HG03159 (cell line): ENCODE measurements at regions not wholly inside any gene's neighbourhood (a gene's known extent, or its start where the extent isn't known, plus 50 kb on each side); places are given as distances from the start of the nearest gene placed in this dataset.

Experiments
- ATAC-seq: cut with Tn5 transposase; IDR thresholded peaks from one replicate; pipeline ENCODE4 v1.9.1; 2021; ENCODE audit warnings: mild to moderate bottlenecking, moderate library complexity; ENCODE audit not compliant: unreplicated experiment

GRCh38 chr5:4363045-4363444 lies 767.4 kb downstream of the IRX1 start:
- no peak for ATAC-seq

GRCh38 chr5:4366628-4367027 lies 771.0 kb downstream of the IRX1 start:
- ATAC-seq = no peak

DNA sequence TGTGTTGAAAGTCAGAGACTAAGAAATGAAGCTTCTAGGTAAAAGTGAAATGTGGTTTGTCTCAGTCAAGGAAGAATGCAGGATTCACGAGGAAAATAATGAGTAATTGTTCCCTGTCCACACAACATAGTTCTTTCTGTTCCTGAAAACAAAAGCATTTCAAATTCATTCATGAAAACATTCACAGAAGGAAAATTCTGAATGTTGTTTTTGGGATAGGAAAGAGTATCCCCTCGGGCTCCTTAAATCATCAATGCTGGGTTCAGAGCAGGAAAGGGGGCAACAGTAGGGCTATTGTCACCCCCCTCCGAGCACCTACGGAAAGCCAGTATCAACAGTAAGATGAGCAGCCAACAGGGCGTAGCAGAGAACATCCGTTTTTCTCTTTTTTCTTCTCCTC lies 769.9 kb upstream of the ADAMTS16 start:
- no peak for ATAC-seq

GRCh38 chr5:4372481-4372880 lies 767.6 kb upstream of the ADAMTS16 start:
- ATAC-seq = no peak

DNA sequence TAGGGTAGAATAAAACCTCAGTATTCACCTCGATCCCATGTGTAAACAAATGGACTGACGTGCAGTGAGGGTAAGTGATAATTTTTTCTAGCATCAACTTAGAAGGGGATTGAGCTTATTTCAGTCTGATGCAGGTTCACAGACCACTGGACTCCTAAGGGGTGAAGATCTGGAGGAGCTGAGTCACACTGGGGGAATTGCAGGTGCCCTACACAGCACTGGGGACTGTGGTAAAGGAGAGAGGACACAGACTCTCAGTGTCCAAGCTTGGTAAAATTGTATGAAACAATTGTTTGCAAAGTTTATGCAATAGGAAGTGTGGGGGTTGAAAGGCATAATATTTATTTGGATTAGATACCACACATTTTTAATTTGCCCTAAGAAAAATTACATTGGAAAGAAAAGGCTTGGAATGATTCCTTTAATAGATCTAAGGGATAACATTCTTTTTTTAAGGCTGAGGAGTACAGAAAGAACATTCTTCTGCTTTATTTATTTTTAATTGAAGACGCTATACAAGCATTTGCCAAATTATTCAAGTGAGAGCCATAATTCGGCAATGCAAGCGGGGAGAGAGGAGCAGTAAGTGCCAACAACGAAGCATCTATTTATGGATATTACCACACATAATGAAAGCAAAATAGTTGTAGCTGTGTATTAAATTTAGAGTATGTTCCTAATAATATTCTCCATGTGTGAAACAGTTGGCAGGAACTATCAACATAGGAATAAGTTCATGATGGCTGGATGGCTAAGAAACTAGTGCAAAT lies 766.9 kb upstream of the ADAMTS16 start:
- no peak for ATAC-seq

DNA sequence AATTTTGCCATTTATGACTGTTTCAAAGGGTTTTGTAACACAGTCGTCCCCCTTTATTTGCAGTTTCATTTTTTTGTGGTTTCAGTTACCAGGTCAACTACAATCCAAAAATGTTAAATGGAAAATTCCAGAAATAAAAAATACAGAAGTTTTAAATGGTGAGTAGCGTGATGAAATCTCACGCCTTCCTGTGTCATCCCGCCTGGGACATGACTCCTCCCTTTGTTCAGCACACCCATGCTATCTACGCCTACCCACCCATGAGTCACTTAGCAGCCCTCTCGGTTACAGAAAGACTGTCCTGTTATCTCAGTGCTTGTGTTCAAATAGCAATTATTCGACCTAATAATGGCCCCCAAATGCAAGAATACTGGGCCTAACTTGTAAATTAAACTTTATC lies 765.3 kb upstream of the ADAMTS16 start:
- no peak for ATAC-seq

DNA sequence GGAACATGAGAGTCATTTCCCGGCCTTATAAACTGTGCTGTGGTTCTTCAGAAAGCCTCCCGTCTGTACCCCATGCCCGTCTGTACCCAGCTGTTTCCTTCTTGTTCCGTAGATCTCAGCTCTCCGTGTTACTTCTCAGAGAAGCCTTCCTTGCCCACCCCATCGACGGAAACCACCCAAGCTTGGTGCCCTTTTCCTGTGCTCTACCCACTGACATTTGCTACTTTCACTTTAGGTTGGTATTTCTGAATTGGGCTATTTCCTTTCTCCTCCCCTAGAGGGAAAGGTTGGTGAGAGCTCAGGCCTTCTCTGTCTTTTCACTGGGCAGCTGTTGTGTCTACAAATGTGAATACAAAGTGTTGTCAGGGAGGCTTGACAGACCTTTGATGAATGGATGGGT lies 764.5 kb upstream of the ADAMTS16 start:
- ATAC-seq = no peak

DNA sequence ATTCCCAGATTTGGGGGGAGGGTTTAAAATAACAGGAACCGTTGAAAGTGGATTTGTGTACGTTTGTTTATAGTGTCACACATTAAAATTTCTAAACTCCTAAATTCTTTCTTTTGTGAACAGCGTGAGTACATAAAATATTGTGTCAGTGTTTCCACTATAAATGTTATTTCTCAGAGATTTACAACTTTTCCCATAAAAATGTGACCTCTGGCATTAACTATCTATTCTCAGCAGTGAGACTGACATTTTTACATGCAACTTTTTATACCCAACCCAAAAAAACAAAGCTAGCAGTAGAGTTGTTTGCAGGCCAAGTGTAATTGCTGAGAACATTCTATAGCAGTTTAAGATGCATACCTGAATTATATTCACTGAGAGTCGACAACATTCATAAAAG lies 757.0 kb upstream of the ADAMTS16 start:
- no peak for ATAC-seq

DNA sequence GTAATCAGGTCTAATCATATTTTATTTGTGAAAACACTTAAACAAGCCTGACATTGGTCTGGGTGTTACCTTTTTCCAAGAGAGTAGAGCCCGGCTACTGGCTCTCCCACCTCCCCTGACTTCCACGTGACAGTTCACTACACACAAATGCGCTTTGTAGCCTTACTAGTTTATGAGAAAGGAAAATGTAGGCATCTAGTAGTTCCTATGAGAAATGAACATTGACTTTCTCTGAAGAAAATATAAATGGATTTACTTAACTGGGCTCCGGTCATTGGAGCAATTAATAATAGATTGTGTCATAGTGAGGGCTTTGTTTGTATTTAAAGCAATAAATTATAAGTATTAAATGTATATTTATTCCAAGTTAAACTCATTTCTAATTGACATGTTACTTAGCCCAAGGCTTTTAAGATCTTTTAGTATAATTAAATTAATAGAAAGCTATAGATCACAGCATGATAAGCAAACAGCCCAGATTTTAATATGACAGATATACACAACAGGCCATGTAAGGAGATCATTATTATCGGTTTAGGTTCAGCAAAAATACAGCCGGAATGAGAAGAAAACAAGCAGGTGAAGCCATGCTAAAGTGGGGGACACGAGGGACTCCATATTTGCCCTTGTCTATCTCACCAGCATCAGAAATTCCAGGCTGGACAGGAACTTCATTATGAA lies 756.5 kb upstream of the ADAMTS16 start:
- ATAC-seq = no peak

DNA sequence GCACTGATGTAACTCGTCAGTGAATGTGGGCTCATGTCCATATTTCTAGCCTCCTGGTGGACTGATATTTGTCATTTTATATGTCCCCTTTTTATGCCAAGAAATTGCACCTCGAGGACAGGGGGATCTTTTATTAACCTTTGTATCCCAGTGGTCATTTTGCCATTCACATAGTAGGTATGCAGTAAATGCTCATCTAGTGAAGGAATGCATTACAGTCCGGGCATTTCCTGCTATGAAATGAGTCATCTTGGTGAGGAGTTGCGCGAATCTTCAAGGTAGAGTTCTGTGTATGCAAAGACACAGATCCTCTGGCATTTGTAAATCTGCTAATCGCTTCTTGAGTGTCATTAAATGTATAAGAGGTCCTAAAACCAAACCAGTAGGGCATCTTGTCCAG lies 755.5 kb upstream of the ADAMTS16 start:
- no peak for ATAC-seq

DNA sequence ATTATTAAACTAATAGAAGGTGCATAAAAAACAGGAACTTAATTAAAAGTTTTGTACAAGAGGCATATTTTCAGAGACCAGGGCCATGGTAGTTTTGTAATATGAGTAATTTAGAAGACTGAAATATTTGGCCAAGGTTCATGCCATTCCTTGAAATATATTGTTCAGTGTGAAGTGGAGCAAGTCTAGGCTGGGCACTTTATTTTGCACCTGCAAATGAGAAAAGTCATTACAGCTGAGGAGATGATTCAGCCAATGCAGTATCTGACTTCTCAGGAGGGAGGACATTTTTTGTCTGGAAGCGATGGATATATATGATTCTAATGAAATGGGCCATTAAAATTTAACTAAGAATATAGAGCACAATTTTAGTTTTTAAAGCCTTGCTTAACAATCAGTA lies 754.0 kb upstream of the ADAMTS16 start:
- no peak for ATAC-seq

GRCh38 chr5:4387290-4387689 lies 752.8 kb upstream of the ADAMTS16 start:
- no peak for ATAC-seq

GRCh38 chr5:4395752-4396151 lies 744.4 kb upstream of the ADAMTS16 start:
- no peak for ATAC-seq

DNA sequence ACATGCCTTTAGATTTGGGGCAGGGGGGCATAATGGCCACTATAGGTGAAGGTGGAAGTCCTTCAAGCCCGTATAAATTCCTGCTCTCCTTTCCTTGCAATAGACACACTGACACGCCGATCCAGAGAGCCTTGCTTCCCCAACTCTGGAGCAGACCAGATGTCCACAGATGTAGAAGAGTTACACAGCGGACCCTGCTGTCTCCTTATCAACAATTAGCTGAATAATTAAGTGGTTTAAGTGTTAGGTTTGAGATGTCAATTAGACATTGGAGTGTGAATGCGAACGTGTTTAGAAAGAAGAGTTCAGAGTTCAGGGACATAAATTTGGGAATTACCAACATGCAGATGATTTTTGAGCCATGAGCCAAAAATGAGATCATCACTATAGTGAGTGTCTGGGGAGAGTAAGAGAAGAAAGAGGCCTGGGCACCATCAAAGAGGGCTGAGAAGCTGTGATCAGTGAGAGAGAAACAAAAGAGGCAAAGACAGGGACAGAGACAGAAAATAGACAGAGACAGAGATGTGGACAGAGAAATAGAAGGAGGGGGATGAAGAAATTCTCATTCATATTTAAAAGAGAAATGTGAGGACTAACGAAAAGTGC lies 734.4 kb upstream of the ADAMTS16 start:
- ATAC-seq = no peak

GRCh38 chr5:4410151-4410550 lies 730.0 kb upstream of the ADAMTS16 start:
- ATAC-seq = no peak

GRCh38 chr5:4411664-4412063 lies 728.5 kb upstream of the ADAMTS16 start:
- no peak for ATAC-seq

- no peak for ATAC-seq
Observed at GRCh38 chr5:4413996-4414395, 726.1 kb upstream of the ADAMTS16 start.

GRCh38 chr5:4418084-4418483 lies 722.0 kb upstream of the ADAMTS16 start:
- ATAC-seq = no peak

GRCh38 chr5:4419281-4419680 lies 720.8 kb upstream of the ADAMTS16 start:
- ATAC-seq = no peak

- ATAC-seq = no peak
Observed at GRCh38 chr5:4420177-4420576, 720.0 kb upstream of the ADAMTS16 start.

GRCh38 chr5:4420681-4421080 lies 719.4 kb upstream of the ADAMTS16 start:
- ATAC-seq = no peak

GRCh38 chr5:4422247-4422646 lies 717.9 kb upstream of the ADAMTS16 start:
- ATAC-seq = no peak
